Neural progenitor cell (in vitro differentiated cells): ENCODE measurements at regions not wholly inside any gene's neighbourhood (a gene's known extent, or its start where the extent isn't known, plus 50 kb on each side); places are given as distances from the start of the nearest gene placed in this dataset.

Source experiments
- DNase-seq: peaks from one replicate; pipeline ENCODE4 v3.0.0-alpha.2; 2016; ENCODE audit warnings: low spot score
- H2AFZ ChIP-seq: fragments of 200-600 bp; sonication (generic); replicated peaks from 2 replicates; pipeline ENCODE4 v1.6.1; 2016; ENCODE audit warnings: antibody characterized with exemption
- H3F3A ChIP-seq: fragments of 200-600 bp; sonication (generic); 2 replicates; pipeline ENCODE4 v1.6.1; 2016; ENCODE audit warnings: antibody characterized with exemption, low read depth
- H3K27ac ChIP-seq: fragments of 200-600 bp; sonication (generic); 2 replicates; pipeline ENCODE4 v1.5.1; 2016; ENCODE audit warnings: mild to moderate bottlenecking
- H3K27me3 ChIP-seq: fragments of 200-600 bp; sonication (generic); 2 replicates; pipeline ENCODE4 v1.6.1; 2016; ENCODE audit warnings: mild to moderate bottlenecking, moderate library complexity
- H3K36me3 ChIP-seq: fragments of 200-600 bp; sonication (generic); 2 replicates; pipeline ENCODE4 v1.5.1; 2016
- H3K4me1 ChIP-seq: fragments of 200-600 bp; sonication (generic); 2 replicates; pipeline ENCODE4 v1.6.1; 2016; ENCODE audit warnings: mixed run types
- H3K4me2 ChIP-seq: fragments of 200-600 bp; sonication (generic); 2 replicates; pipeline ENCODE4 v1.6.1; 2016
- H3K4me3 ChIP-seq: fragments of 200-600 bp; sonication (generic); 2 replicates; pipeline ENCODE4 v1.5.1; 2016
- H3K79me2 ChIP-seq: fragments of 200-600 bp; sonication (generic); 2 replicates; pipeline ENCODE4 v1.6.1; 2016; ENCODE audit warnings: low read depth
- H3K9ac ChIP-seq: fragments of 200-600 bp; sonication (generic); 2 replicates; pipeline ENCODE4 v1.6.1; 2016
- H3K9me3 ChIP-seq: fragments of 200-600 bp; sonication (generic); 2 replicates; pipeline ENCODE4 v1.5.1; 2016; ENCODE audit warnings: low read depth
- H4K20me1 ChIP-seq: fragments of 200-600 bp; sonication (generic); 2 replicates; pipeline ENCODE4 v1.6.1; 2016; ENCODE audit warnings: low read depth
- H3K27ac Mint-ChIP-seq: 3 replicates; pipeline ENCODE4 v1.8.0; 2021; ENCODE audit warnings: mixed read lengths
- H3K27me3 Mint-ChIP-seq: 2 replicates; pipeline ENCODE4 v1.8.0; 2022; ENCODE audit warnings: low read depth, mild to moderate bottlenecking, inconsistent platforms, moderate library complexity, mixed read lengths; ENCODE audit not compliant: insufficient read depth
- H3K36me3 Mint-ChIP-seq: 3 replicates; pipeline ENCODE4 v1.8.0; 2021; ENCODE audit warnings: mixed read lengths
- H3K4me1 Mint-ChIP-seq: 3 replicates; pipeline ENCODE4 v1.8.0; 2021; ENCODE audit warnings: mixed read lengths
- H3K4me3 Mint-ChIP-seq: 3 replicates; pipeline ENCODE4 v1.8.0; 2021; ENCODE audit warnings: mild to moderate bottlenecking, moderate library complexity, mixed read lengths
- H3K9me3 Mint-ChIP-seq: 3 replicates; pipeline ENCODE4 v1.8.0; 2020; ENCODE audit warnings: mixed read lengths
- CTCF ChIP-seq: fragments of 200-600 bp; sonication (generic); IDR thresholded peaks from 2 replicates; pipeline ENCODE4 v1.5.1; 2017; ENCODE audit warnings: antibody characterized with exemption, mild to moderate bottlenecking
- EZH2 ChIP-seq: fragments of 200-600 bp; sonication (generic); IDR thresholded peaks from 2 replicates; pipeline ENCODE4 v1.6.1; 2017; ENCODE audit warnings: antibody characterized with exemption, mild to moderate bottlenecking, moderate library complexity
- EZH2phosphoT487 ChIP-seq: fragments of 200-600 bp; sonication (generic); IDR thresholded peaks from 2 replicates; pipeline ENCODE4 v1.6.1; 2017; ENCODE audit warnings: antibody characterized with exemption

GRCh38 chr1:4431491-4431890 lies 222.9 kb upstream of the AJAP1 start:
- peaks cover 10% of the 10 kb centered on the region for H3K27me3 Mint-ChIP-seq
- H3K36me3 ChIP-seq: no peaks in the 10 kb centered on the region
- no peak overlapping the region for H3K27ac Mint-ChIP-seq
- no peaks in the 10 kb centered on the region for H3K79me2 ChIP-seq
- peaks cover 20% of the 10 kb centered on the region for H3K4me1 Mint-ChIP-seq
- no peak overlapping the region for H3K9ac ChIP-seq
- no peak for DNase-seq
- H3K4me3 Mint-ChIP-seq: no peak overlapping the region
- peaks cover 4% of the 10 kb centered on the region for H3K9me3 Mint-ChIP-seq
- no peaks in the 10 kb centered on the region for H3K36me3 Mint-ChIP-seq
- TF ChIP-seq EZH2phosphoT487 (no peak), CTCF (no peak), EZH2 (no peak)
- H2AFZ ChIP-seq: no peak overlapping the region
- no peak overlapping the region for H3K4me3 ChIP-seq
- no peaks in the 10 kb centered on the region for H3K27me3 ChIP-seq
- no peaks in the 10 kb centered on the region for H3K9me3 ChIP-seq
- no peak overlapping the region for H3K27ac ChIP-seq
- H3K4me2 ChIP-seq: no peak overlapping the region
- H3K4me1 ChIP-seq: no peaks in the 10 kb centered on the region
- peaks cover 4% of the 10 kb centered on the region for H3F3A ChIP-seq
- H4K20me1 ChIP-seq: no peaks in the 10 kb centered on the region

DNA sequence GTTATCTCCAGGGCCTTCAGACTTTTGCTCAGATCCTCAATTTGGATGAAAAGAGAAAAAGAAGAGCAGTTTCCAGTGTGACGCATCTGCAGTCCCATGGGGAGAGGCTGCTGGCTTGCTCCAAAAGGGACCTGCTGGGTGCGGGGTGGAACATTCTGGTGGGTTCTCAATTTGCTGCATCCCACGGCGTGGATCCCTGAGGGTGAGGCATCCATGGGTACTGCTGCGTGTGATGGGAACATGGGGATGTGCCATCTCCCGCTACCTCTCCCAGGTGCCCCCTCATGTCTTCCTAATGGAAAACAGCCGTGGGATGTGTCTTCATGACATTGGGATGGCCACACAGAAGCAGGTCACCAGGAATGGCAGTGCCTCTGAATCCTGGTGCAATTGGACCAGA lies 221.3 kb upstream of the AJAP1 start:
- H2AFZ ChIP-seq: no peak overlapping the region
- H3K9me3 ChIP-seq: no peaks in the 10 kb centered on the region
- H4K20me1 ChIP-seq: no peaks in the 10 kb centered on the region
- no peaks in the 10 kb centered on the region for H3K27me3 ChIP-seq
- peaks cover 8% of the 10 kb centered on the region for H3K27me3 Mint-ChIP-seq
- no peak overlapping the region for H3K27ac Mint-ChIP-seq
- peaks cover 20% of the 10 kb centered on the region for H3K4me1 Mint-ChIP-seq
- no peaks in the 10 kb centered on the region for H3K36me3 Mint-ChIP-seq
- no peak for DNase-seq
- H3K27ac ChIP-seq: no peak overlapping the region
- H3K4me1 ChIP-seq: no peaks in the 10 kb centered on the region
- H3K36me3 ChIP-seq: no peaks in the 10 kb centered on the region
- H3K79me2 ChIP-seq: no peaks in the 10 kb centered on the region
- no peak overlapping the region for H3K9ac ChIP-seq
- peaks cover 14% of the 10 kb centered on the region for H3K9me3 Mint-ChIP-seq
- H3K4me2 ChIP-seq: no peak overlapping the region
- H3K4me3 Mint-ChIP-seq: no peak overlapping the region
- no peak overlapping the region for H3K4me3 ChIP-seq
- no peak for TF ChIP-seq EZH2phosphoT487
- TF ChIP-seq CTCF: no peak
- no peak for TF ChIP-seq EZH2
- no peaks in the 10 kb centered on the region for H3F3A ChIP-seq

DNA sequence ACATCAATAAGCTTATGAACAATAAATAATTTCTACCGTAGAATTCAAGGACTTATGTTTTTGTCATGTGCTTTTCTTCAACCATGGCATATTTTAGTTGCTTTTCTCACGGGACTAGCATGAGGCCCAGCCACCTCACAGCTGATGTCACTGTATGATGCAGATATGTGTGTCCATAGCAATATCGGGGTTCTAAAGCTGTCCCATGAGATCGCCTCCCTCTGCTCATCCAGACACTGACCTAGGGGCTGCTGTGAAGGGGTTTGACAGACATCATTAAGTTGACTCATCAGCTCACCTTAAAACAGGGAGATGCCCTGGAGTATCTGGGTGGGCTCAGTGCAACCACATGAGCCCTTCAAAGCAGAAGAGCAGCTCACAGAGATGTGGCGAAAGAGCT lies 210.3 kb upstream of the AJAP1 start:
- H3K9me3 Mint-ChIP-seq: peaks cover 2% of the 10 kb centered on the region
- Histone ChIP-seq H3K79me2 (no peaks in the 10 kb centered on the region), H3F3A (peaks cover 12% of the 10 kb centered on the region), H3K27ac (no peak overlapping the region), H3K4me2 (no peak overlapping the region), H3K4me1 (peaks cover 20% of the 10 kb centered on the region), H3K27me3 (no peaks in the 10 kb centered on the region), H2AFZ (no peak overlapping the region), H3K36me3 (no peaks in the 10 kb centered on the region), H3K9ac (no peak overlapping the region), H3K9me3 (no peaks in the 10 kb centered on the region), H4K20me1 (no peaks in the 10 kb centered on the region), H3K4me3 (no peak overlapping the region)
- TF ChIP-seq EZH2phosphoT487: no peak
- no peak for TF ChIP-seq EZH2
- no peak for TF ChIP-seq CTCF
- H3K27ac Mint-ChIP-seq: no peak overlapping the region
- H3K36me3 Mint-ChIP-seq: no peaks in the 10 kb centered on the region
- peaks cover 11% of the 10 kb centered on the region for H3K27me3 Mint-ChIP-seq
- DNase-seq: no peak
- no peak overlapping the region for H3K4me3 Mint-ChIP-seq
- H3K4me1 Mint-ChIP-seq: peaks cover 31% of the 10 kb centered on the region
